Activated naive CD4-positive, alpha-beta T cell treated with anti-CD3 and anti-CD28 coated beads, Interleukin-2, amount 10 ng/mL, durations not matched to agents 7 days and 5 days (primary cell): ENCODE measurements at regions not wholly inside any gene's neighbourhood (a gene's known extent, or its start where the extent isn't known, plus 50 kb on each side); places are given as distances from the start of the nearest gene placed in this dataset.

Experiments used
- CTCF ChIA-PET: fragments of 350-600 bp; sonication (Branson Sonifier 250); formaldehyde crosslinking; loops from one replicate; lab custom pipeline; 2021; ENCODE audit warnings: antibody characterized with exemption; lab: Charles Lee
- DNase-seq: peaks from one replicate; pipeline ENCODE4 v3.0.0-alpha.2; 2020
- H3K27ac Mint-ChIP-seq: one replicate; pipeline ENCODE4 v1.8.0; 2021; ENCODE audit warnings: mild to moderate bottlenecking, moderate library complexity, mixed read lengths
- H3K27me3 Mint-ChIP-seq: one replicate; pipeline ENCODE4 v1.8.0; 2021; ENCODE audit warnings: mild to moderate bottlenecking, mixed read lengths
- H3K36me3 Mint-ChIP-seq: one replicate; pipeline ENCODE4 v1.8.0; 2021; ENCODE audit warnings: mixed read lengths
- H3K4me1 Mint-ChIP-seq: one replicate; pipeline ENCODE4 v1.8.0; 2021; ENCODE audit warnings: mixed read lengths
- H3K4me3 Mint-ChIP-seq: one replicate; pipeline ENCODE4 v1.8.0; 2021; ENCODE audit warnings: mild to moderate bottlenecking, moderate library complexity, mixed read lengths
- H3K9me3 Mint-ChIP-seq: one replicate; pipeline ENCODE4 v1.8.0; 2021; ENCODE audit warnings: mixed read lengths

- Mint-ChIP-seq H3K27ac (no peak overlapping the region), H3K4me1 (no peaks in the 10 kb centered on the region), H3K36me3 (no peaks in the 10 kb centered on the region), H3K27me3 (peaks cover 4% of the 10 kb centered on the region), H3K9me3 (no peaks in the 10 kb centered on the region), H3K4me3 (no peak overlapping the region)
- DNase-seq = no peak
- CTCF ChIA-PET = no interaction called here
Observed at GRCh38 chr7:12768948-12769347, 81.5 kb downstream of the ARL4A start.

- Mint-ChIP-seq H3K4me3 (no peak overlapping the region), H3K27ac (no peak overlapping the region), H3K4me1 (no peaks in the 10 kb centered on the region), H3K27me3 (peaks cover 4% of the 10 kb centered on the region), H3K36me3 (no peaks in the 10 kb centered on the region), H3K9me3 (no peaks in the 10 kb centered on the region)
- CTCF ChIA-PET = no interaction called here
- DNase-seq = no peak
Observed at GRCh38 chr7:12769444-12769843, 82.0 kb downstream of the ARL4A start.

- Mint-ChIP-seq H3K27ac (no peak overlapping the region), H3K36me3 (no peaks in the 10 kb centered on the region), H3K4me1 (no peaks in the 10 kb centered on the region), H3K4me3 (no peak overlapping the region), H3K27me3 (peaks cover 4% of the 10 kb centered on the region), H3K9me3 (no peaks in the 10 kb centered on the region)
- CTCF ChIA-PET = no interaction called here
- DNase-seq = no peak
Observed at GRCh38 chr7:12770227-12770975, 83.0 kb downstream of the ARL4A start.

GRCh38 chr7:12771378-12771877 is 84.0 kb downstream of the ARL4A start:
- Mint-ChIP-seq H3K9me3 (no peaks in the 10 kb centered on the region), H3K27me3 (peaks cover 4% of the 10 kb centered on the region), H3K4me1 (no peaks in the 10 kb centered on the region), H3K27ac (no peak overlapping the region), H3K4me3 (no peak overlapping the region), H3K36me3 (no peaks in the 10 kb centered on the region)
- DNase-seq = no peak
- CTCF ChIA-PET = no interaction called here

GRCh38 chr7:12772768-12773167 is 85.3 kb downstream of the ARL4A start:
- DNase-seq = no peak
- CTCF ChIA-PET = no interaction called here
- H3K9me3 Mint-ChIP-seq = no peaks in the 10 kb centered on the region
- no peaks in the 10 kb centered on the region for H3K4me1 Mint-ChIP-seq
- H3K36me3 Mint-ChIP-seq = no peaks in the 10 kb centered on the region
- H3K27me3 Mint-ChIP-seq = peaks cover 4% of the 10 kb centered on the region
- H3K27ac Mint-ChIP-seq = no peak overlapping the region
- H3K4me3 Mint-ChIP-seq = no peak overlapping the region

GRCh38 chr7:12777257-12777656 is 89.8 kb downstream of the ARL4A start:
- H3K36me3 Mint-ChIP-seq = no peaks in the 10 kb centered on the region
- H3K9me3 Mint-ChIP-seq = no peaks in the 10 kb centered on the region
- H3K27ac Mint-ChIP-seq = no peak overlapping the region
- H3K4me3 Mint-ChIP-seq = no peak overlapping the region
- H3K4me1 Mint-ChIP-seq = no peaks in the 10 kb centered on the region
- CTCF ChIA-PET = no interaction called here
- DNase-seq = no peak
- H3K27me3 Mint-ChIP-seq = peaks cover 5% of the 10 kb centered on the region

- no peak overlapping the region for H3K4me3 Mint-ChIP-seq
- H3K36me3 Mint-ChIP-seq = no peaks in the 10 kb centered on the region
- H3K27ac Mint-ChIP-seq = no peak overlapping the region
- H3K4me1 Mint-ChIP-seq = no peaks in the 10 kb centered on the region
- CTCF ChIA-PET = no interaction called here
- no peaks in the 10 kb centered on the region for H3K9me3 Mint-ChIP-seq
- H3K27me3 Mint-ChIP-seq = peaks cover 5% of the 10 kb centered on the region
- DNase-seq = no peak
Observed at GRCh38 chr7:12779947-12780346, 92.5 kb downstream of the ARL4A start.

GRCh38 chr7:12783421-12784095 is 96.1 kb downstream of the ARL4A start:
- DNase-seq = no peak
- CTCF ChIA-PET = interaction anchor here (1.0 kb wide), 1 partner anchor 10 kb away, joined by 3 read pairs; no protein-coding TSS in a partner anchor
- Mint-ChIP-seq H3K4me3 (no peak overlapping the region), H3K27me3 (peaks cover 5% of the 10 kb centered on the region), H3K4me1 (no peaks in the 10 kb centered on the region), H3K27ac (no peak overlapping the region), H3K36me3 (no peaks in the 10 kb centered on the region), H3K9me3 (no peaks in the 10 kb centered on the region)

- Mint-ChIP-seq H3K9me3 (no peaks in the 10 kb centered on the region), H3K4me3 (no peak overlapping the region), H3K4me1 (no peaks in the 10 kb centered on the region), H3K36me3 (no peaks in the 10 kb centered on the region), H3K27ac (no peak overlapping the region), H3K27me3 (no peaks in the 10 kb centered on the region)
- CTCF ChIA-PET = no interaction called here
- DNase-seq = no peak
Observed at GRCh38 chr7:12785473-12785872, 98.0 kb downstream of the ARL4A start.

GRCh38 chr7:12786494-12786893 is 99.1 kb downstream of the ARL4A start:
- Mint-ChIP-seq H3K4me3 (no peak overlapping the region), H3K27me3 (no peaks in the 10 kb centered on the region), H3K9me3 (peaks cover 1% of the 10 kb centered on the region), H3K4me1 (no peaks in the 10 kb centered on the region), H3K27ac (no peak overlapping the region), H3K36me3 (no peaks in the 10 kb centered on the region)
- no peak for DNase-seq
- CTCF ChIA-PET = no interaction called here

GRCh38 chr7:12788171-12788570 is 100.7 kb downstream of the ARL4A start:
- no peak overlapping the region for H3K27ac Mint-ChIP-seq
- DNase-seq = no peak
- CTCF ChIA-PET = no interaction called here
- H3K4me3 Mint-ChIP-seq = no peak overlapping the region
- no peaks in the 10 kb centered on the region for H3K4me1 Mint-ChIP-seq
- peaks cover 1% of the 10 kb centered on the region for H3K9me3 Mint-ChIP-seq
- H3K36me3 Mint-ChIP-seq = no peaks in the 10 kb centered on the region
- no peaks in the 10 kb centered on the region for H3K27me3 Mint-ChIP-seq

GRCh38 chr7:12788591-12788990 is 101.2 kb downstream of the ARL4A start:
- CTCF ChIA-PET = no interaction called here
- H3K27me3 Mint-ChIP-seq = no peaks in the 10 kb centered on the region
- peaks cover 1% of the 10 kb centered on the region for H3K9me3 Mint-ChIP-seq
- H3K4me1 Mint-ChIP-seq = no peaks in the 10 kb centered on the region
- no peak overlapping the region for H3K27ac Mint-ChIP-seq
- DNase-seq = no peak
- no peak overlapping the region for H3K4me3 Mint-ChIP-seq
- no peaks in the 10 kb centered on the region for H3K36me3 Mint-ChIP-seq

GRCh38 chr7:12794722-12795302 is 107.4 kb downstream of the ARL4A start:
- no peaks in the 10 kb centered on the region for H3K36me3 Mint-ChIP-seq
- peaks cover 1% of the 10 kb centered on the region for H3K9me3 Mint-ChIP-seq
- peaks cover 4% of the 10 kb centered on the region for H3K4me1 Mint-ChIP-seq
- CTCF ChIA-PET = no interaction called here
- no peaks in the 10 kb centered on the region for H3K27me3 Mint-ChIP-seq
- no peak overlapping the region for H3K4me3 Mint-ChIP-seq
- H3K27ac Mint-ChIP-seq = no peak overlapping the region
- no peak for DNase-seq

- CTCF ChIA-PET = no interaction called here
- H3K4me3 Mint-ChIP-seq = no peak overlapping the region
- H3K4me1 Mint-ChIP-seq = peaks cover 4% of the 10 kb centered on the region
- H3K27me3 Mint-ChIP-seq = no peaks in the 10 kb centered on the region
- no peak overlapping the region for H3K27ac Mint-ChIP-seq
- no peaks in the 10 kb centered on the region for H3K36me3 Mint-ChIP-seq
- DNase-seq = no peak
- H3K9me3 Mint-ChIP-seq = no peaks in the 10 kb centered on the region
Observed at GRCh38 chr7:12796397-12797127, 109.1 kb downstream of the ARL4A start.
